ENCODE measurements at regions not wholly inside any gene's neighbourhood (a gene's known extent, or its start where the extent isn't known, plus 50 kb on each side); places are given as distances from the start of the nearest gene placed in this dataset.
"Not testable (repeated sequence)": the region's sequence is repeated elsewhere in the genome, so short reads cannot be mapped to it uniquely, and the experiment has no call there.

- no peaks in the 10 kb centered on the region for H3K36me3 ChIP-seq
- no peak overlapping the region for H3K27ac ChIP-seq
- no peaks in the 10 kb centered on the region for H3K27me3 ChIP-seq
- DNase-seq, result no peak
- no peak for TF ChIP-seq POLR2A (IDR thresholded peaks at IDR 0.05)
- no peak for TF ChIP-seq CTCF (IDR thresholded peaks at IDR 0.05)
- H3K9me3 ChIP-seq, result no peaks in the 10 kb centered on the region
- intact Hi-C loops (cut with DNase I), result no loop called here
- no peaks in the 10 kb centered on the region for H3K4me1 ChIP-seq
- 93 to 97% methylated on average over 1 of the region's 1 CpG for WGBS, 2 donors
- H3K4me3 ChIP-seq (replicated peaks in 1 of 3), result no peak overlapping the region
Measured at GRCh38 chr12:92234533-92234932, 88.9 kb upstream of the BTG1 start.

GRCh38 chr12:92233346-92234015, 87.8 kb upstream of the BTG1 start:
- Histone ChIP-seq H3K36me3 (no peaks in the 10 kb centered on the region), H3K9me3 (no peaks in the 10 kb centered on the region), H3K27me3 (no peaks in the 10 kb centered on the region), H3K27ac (no peak overlapping the region), H3K4me3 (replicated peaks in 1 of 3) (no peak overlapping the region), H3K4me1 (no peaks in the 10 kb centered on the region)
- TF ChIP-seq CTCF (IDR thresholded peaks at IDR 0.05) (no peak), POLR2A (IDR thresholded peaks at IDR 0.05) (no peak)
- intact Hi-C loops (cut with DNase I), result no loop called here
- DNase-seq, result no peak
- 78 to 92% methylated on average over 5 of the region's 5 CpGs for WGBS, 2 donors

- H3K9me3 ChIP-seq; H3K36me3 ChIP-seq; intact Hi-C loops (cut with DNase I); H3K4me3 ChIP-seq (replicated peaks in 1 of 3); H3K4me1 ChIP-seq; DNase-seq; H3K27ac ChIP-seq; H3K27me3 ChIP-seq: not testable (repeated sequence)
- WGBS, 2 donors, result 68 to 70% methylated on average over 1 to 2 of the region's 2 CpGs
Measured at GRCh38 chr12:92232371-92232932, 86.8 kb upstream of the BTG1 start.

GRCh38 chr12:92231945-92232344, 86.3 kb upstream of the BTG1 start:
- H3K4me1 ChIP-seq; DNase-seq; H3K36me3 ChIP-seq; H3K27ac ChIP-seq; H3K4me3 ChIP-seq (replicated peaks in 1 of 3); H3K27me3 ChIP-seq; H3K9me3 ChIP-seq; intact Hi-C loops (cut with DNase I): not testable (repeated sequence)
- 68 to 71% methylated on average over 3 of the region's 3 CpGs for WGBS, 2 donors

GRCh38 chr12:92231532-92231931, 85.9 kb upstream of the BTG1 start:
- WGBS, 2 donors, result 69 to 87% methylated on average over 2 of the region's 2 CpGs
- H3K27ac ChIP-seq; H3K36me3 ChIP-seq; H3K4me3 ChIP-seq (replicated peaks in 1 of 3); H3K9me3 ChIP-seq; intact Hi-C loops (cut with DNase I); H3K4me1 ChIP-seq; DNase-seq; H3K27me3 ChIP-seq: not testable (repeated sequence)

GRCh38 chr12:92229381-92229780, 83.7 kb upstream of the BTG1 start:
- no peak overlapping the region for H3K4me3 ChIP-seq (replicated peaks in 1 of 3)
- intact Hi-C loops (cut with DNase I), result no loop called here
- TF ChIP-seq POLR2A (IDR thresholded peaks at IDR 0.05) (no peak), CTCF (IDR thresholded peaks at IDR 0.05) (no peak)
- DNase-seq, result no peak
- no peak overlapping the region for H3K27ac ChIP-seq
- H3K36me3 ChIP-seq, result no peaks in the 10 kb centered on the region
- H3K4me1 ChIP-seq, result no peaks in the 10 kb centered on the region
- WGBS, 2 donors, result 91 to 99% methylated on average over 2 of the region's 2 CpGs
- no peaks in the 10 kb centered on the region for H3K9me3 ChIP-seq
- no peaks in the 10 kb centered on the region for H3K27me3 ChIP-seq

Measured in thyroid gland (tissue), 4 donors.